ENCODE measurements at regions not wholly inside any gene's neighbourhood (a gene's known extent, or its start where the extent isn't known, plus 50 kb on each side); places are given as distances from the start of the nearest gene placed in this dataset.

- no peak for TF ChIP-seq EZH2 (IDR thresholded peaks at IDR 0.05; ENCODE audit: low read depth, unreplicated experiment)
- TF ChIP-seq CTCF (conservative IDR thresholded peaks at IDR 0.05; ENCODE audit: low read depth in 2 of 2): no peak
- TF ChIP-seq JUNB (IDR thresholded peaks at IDR 0.05; ENCODE audit: unreplicated experiment): no peak
- no peak for TF ChIP-seq EZH2phosphoT487 (IDR thresholded peaks at IDR 0.05; ENCODE audit: unreplicated experiment)
- no peak for TF ChIP-seq REST (IDR thresholded peaks at IDR 0.05; ENCODE audit: unreplicated experiment)
- TF ChIP-seq CREB1 (CRISPR knock-in tag; IDR thresholded peaks at IDR 0.05; ENCODE audit: low read depth): no peak
Measured at GRCh38 chr1:38721816-38722215, 137.8 kb downstream of the RRAGC start.

All from GM23338 (cell line).